NCI-H226 (cell line): ENCODE measurements at regions not wholly inside any gene's neighbourhood (a gene's known extent, or its start where the extent isn't known, plus 50 kb on each side); places are given as distances from the start of the nearest gene placed in this dataset.
A peak's percentile ranks its signal among the peaks of the same experiment; 100 is the strongest.
"Not testable (repeated sequence)": the region's sequence is repeated elsewhere in the genome, so short reads cannot be mapped to it uniquely, and the experiment has no call there.

Source experiments
- DNase-seq: peaks from one replicate; pipeline ENCODE4 v3.0.0-alpha.2; 2015

GRCh38 chr13:48851707-48852106 is 124.0 kb upstream of the FNDC3A start:
- DNase-seq, result no peak

GRCh38 chr13:48852911-48853727 is 122.6 kb upstream of the FNDC3A start:
- no peak for DNase-seq

GRCh38 chr13:48853728-48854102 is 122.0 kb upstream of the FNDC3A start:
- no peak for DNase-seq

GRCh38 chr13:48857576-48857975 is 118.1 kb upstream of the FNDC3A start:
- no peak for DNase-seq

- DNase-seq, result no peak
Observed at GRCh38 chr13:48858122-48858902, 117.4 kb upstream of the FNDC3A start.

GRCh38 chr13:48859272-48860105 is 116.2 kb upstream of the FNDC3A start:
- DNase-seq, result no peak

- DNase-seq, result no peak
Observed at GRCh38 chr13:48860364-48860763, 115.3 kb upstream of the FNDC3A start.

- DNase-seq, result no peak
Observed at GRCh38 chr13:48862572-48862971, 113.1 kb upstream of the FNDC3A start.

- no peak for DNase-seq
Observed at GRCh38 chr13:48864100-48864499, 111.6 kb upstream of the FNDC3A start.

- no peak for DNase-seq
Observed at GRCh38 chr13:48866249-48866648, 109.5 kb upstream of the FNDC3A start.

- DNase-seq, result no peak
Observed at GRCh38 chr13:48873081-48873480, 102.6 kb upstream of the FNDC3A start.

GRCh38 chr13:48873587-48873986 is 102.1 kb upstream of the FNDC3A start:
- DNase-seq, result no peak

- no peak for DNase-seq
Observed at GRCh38 chr13:48874165-48874564, 101.5 kb upstream of the FNDC3A start.

- DNase-seq, result no peak
Observed at GRCh38 chr13:48875047-48875446, 100.7 kb upstream of the FNDC3A start.

- no peak for DNase-seq
Observed at GRCh38 chr13:48876289-48876688, 99.4 kb upstream of the FNDC3A start.

GRCh38 chr13:48879432-48879831 is 96.3 kb upstream of the FNDC3A start:
- DNase-seq, result no peak

GRCh38 chr13:48879854-48880253 is 95.9 kb upstream of the FNDC3A start:
- no peak for DNase-seq

- not testable (repeated sequence) for DNase-seq
Observed at GRCh38 chr13:48883786-48884185, 91.9 kb upstream of the FNDC3A start.

- DNase-seq, result no peak
Observed at GRCh38 chr13:48885027-48885395, 90.7 kb upstream of the FNDC3A start.

GRCh38 chr13:48888613-48889012 is 87.1 kb upstream of the FNDC3A start:
- DNase-seq, result no peak

GRCh38 chr13:48890391-48890790 is 85.3 kb upstream of the FNDC3A start:
- no peak for DNase-seq

GRCh38 chr13:48891586-48891985 is 84.1 kb upstream of the FNDC3A start:
- DNase-seq, result peak; percentile 72

GRCh38 chr13:48892053-48892687 is 83.5 kb upstream of the FNDC3A start:
- DNase-seq, result peak; percentile 82
